Spleen (tissue), 11 donors: ENCODE measurements at regions not wholly inside any gene's neighbourhood (a gene's known extent, or its start where the extent isn't known, plus 50 kb on each side); places are given as distances from the start of the nearest gene placed in this dataset.

ENCODE experiments used
- DNase-seq: peaks from one replicate; pipeline ENCODE4 v3.0.0-alpha.2; 2020
- H3K27ac ChIP-seq, 8 donors: fragments of 200-600 bp; sonication (generic) in 7 of 8; 1 replicate in 4 of 8; 2 replicates in 4 of 8; pipeline versions ENCODE4 v1.5.0 to v1.8.0; 2016 to 2021; ENCODE audit warnings: inconsistent platforms in 4 of 8, mild to moderate bottlenecking in 4 of 8, moderate library complexity in 1 of 8
- H3K27me3 ChIP-seq, 7 donors: fragments of 200-600 bp; sonication (generic) in 6 of 7; replicated peaks in 1 of 7; 1 replicate in 4 of 7; 2 replicates in 3 of 7; pipeline versions ENCODE4 v1.5.0 to v1.8.0; 2016 to 2021; ENCODE audit warnings: inconsistent platforms in 3 of 7, mild to moderate bottlenecking in 1 of 7
- H3K36me3 ChIP-seq, 6 donors: fragments of 200-600 bp; sonication (generic) in 5 of 6; 1 replicate in 4 of 6; 2 replicates in 2 of 6; pipeline versions ENCODE4 v1.5.0 to v1.8.0; 2016 to 2021; ENCODE audit warnings: inconsistent platforms in 2 of 6
- H3K4me1 ChIP-seq, 6 donors: fragments of 200-600 bp; sonication (generic) in 5 of 6; 1 replicate in 3 of 6; 2 replicates in 3 of 6; pipeline versions ENCODE4 v1.5.0 to v1.8.0; 2016 to 2021; ENCODE audit warnings: inconsistent platforms in 3 of 6
- H3K4me3 ChIP-seq, 8 donors: fragments of 200-600 bp; sonication (generic) in 7 of 8; 1 replicate in 4 of 8; 2 replicates in 4 of 8; pipeline versions ENCODE4 v1.5.0 to v1.8.0; 2016 to 2021; ENCODE audit warnings: inconsistent platforms in 4 of 8, mild to moderate bottlenecking in 4 of 8, moderate library complexity in 2 of 8
- H3K9me3 ChIP-seq, 8 donors: fragments of 200-600 bp; sonication (generic) in 7 of 8; 1 replicate in 4 of 8; 2 replicates in 4 of 8; pipeline versions ENCODE4 v1.5.0 to v1.8.0; 2016 to 2021; ENCODE audit warnings: inconsistent platforms in 4 of 8
- POLR2A ChIP-seq, 3 donors: fragments of 450-650 bp; IDR thresholded peaks; one replicate each; pipeline ENCODE4 v1.5.1; 2017; ENCODE audit warnings: antibody characterized with exemption in 3 of 3, mild to moderate bottlenecking in 1 of 3
- POLR2AphosphoS5 ChIP-seq, 3 donors: sonication (generic); formaldehyde crosslinking; IDR thresholded peaks; one replicate each; pipeline ENCODE4 v1.5.1; 2017; ENCODE audit warnings: antibody characterized with exemption in 3 of 3
- WGBS, 5 donors: extraction: QIAGEN DNeasy Blood & Tissue Kit in 3 of 5; methylation state at CpG; one replicate each; pipeline versions ENCODE4 v1.1.5 to v1.1.7; 2013 to 2018; 5-methylcytosine and 5-hydroxymethylcytosine counted together
- intact Hi-C: fragments of 100-400 bp; cut with DNase I; formaldehyde crosslinking; loops from one replicate; pipeline ENCODE4 v1.15.0; 2023; ENCODE audit warnings: low total_unique reads
- TF ChIP-seq, protein P1 (sequence below), 11 experiments: fragments of 200-600 bp in 7 of 11; fragments of 450-650 bp in 4 of 11; sonication (generic) in 4 of 11; IDR thresholded peaks in 8 of 11; conservative IDR thresholded peaks in 3 of 11; 1 replicate in 7 of 11; 2 replicates in 4 of 11; pipeline versions ENCODE4 v1.4.0 to v1.8.0; 2016 to 2021; ENCODE audit warnings: antibody characterized with exemption in 11 of 11, inconsistent platforms in 4 of 11, mild to moderate bottlenecking in 1 of 11
- donor health status: healthy with polysubstance abuse.
- donor health status: DM: no; HTN: no; CAD: no; lungs with moderate emphysema.
- donor health status: DM: no; HTN: no; CAD: no.
- donor health status: Bipolar disorder and iron deficiency.
- donor health status: healthy.
- donor health status: DM: no; HTN: no; CAD: no.
- donor health status: DM: yes; HTN: yes; CAD: no.

GRCh38 chr20:43294031-43294430 is 104.3 kb upstream of the PTPRT start:
- Histone ChIP-seq H3K27me3 (peaks cover 0 to 5% (median 0%) of the 10 kb centered on the region in 7 donors), H3K27ac (no peak overlapping the region), H3K4me3 (no peak overlapping the region), H3K36me3 (no peaks in the 10 kb centered on the region), H3K9me3 (peaks cover 0 to 25% (median 6%) of the 10 kb centered on the region in 8 donors), H3K4me1 (no peaks in the 10 kb centered on the region)
- 68 to 87% (median 85%) methylated on average over 4 of the region's 4 CpGs for WGBS, 5 donors
- intact Hi-C loops, result no loop called here
- TF ChIP-seq POLR2A (IDR thresholded peaks at IDR 0.05) (no peak), POLR2AphosphoS5 (IDR thresholded peaks at IDR 0.05) (no peak)
- TF ChIP-seq, protein P1, sequence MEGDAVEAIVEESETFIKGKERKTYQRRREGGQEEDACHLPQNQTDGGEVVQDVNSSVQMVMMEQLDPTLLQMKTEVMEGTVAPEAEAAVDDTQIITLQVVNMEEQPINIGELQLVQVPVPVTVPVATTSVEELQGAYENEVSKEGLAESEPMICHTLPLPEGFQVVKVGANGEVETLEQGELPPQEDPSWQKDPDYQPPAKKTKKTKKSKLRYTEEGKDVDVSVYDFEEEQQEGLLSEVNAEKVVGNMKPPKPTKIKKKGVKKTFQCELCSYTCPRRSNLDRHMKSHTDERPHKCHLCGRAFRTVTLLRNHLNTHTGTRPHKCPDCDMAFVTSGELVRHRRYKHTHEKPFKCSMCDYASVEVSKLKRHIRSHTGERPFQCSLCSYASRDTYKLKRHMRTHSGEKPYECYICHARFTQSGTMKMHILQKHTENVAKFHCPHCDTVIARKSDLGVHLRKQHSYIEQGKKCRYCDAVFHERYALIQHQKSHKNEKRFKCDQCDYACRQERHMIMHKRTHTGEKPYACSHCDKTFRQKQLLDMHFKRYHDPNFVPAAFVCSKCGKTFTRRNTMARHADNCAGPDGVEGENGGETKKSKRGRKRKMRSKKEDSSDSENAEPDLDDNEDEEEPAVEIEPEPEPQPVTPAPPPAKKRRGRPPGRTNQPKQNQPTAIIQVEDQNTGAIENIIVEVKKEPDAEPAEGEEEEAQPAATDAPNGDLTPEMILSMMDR (IDR thresholded peaks at IDR 0.05 in 8 of 11, conservative IDR thresholded peaks at IDR 0.05 in 3 of 11), result no peak
- no peak for DNase-seq

GRCh38 chr20:43293068-43293786 is 103.5 kb upstream of the PTPRT start:
- no peak for DNase-seq
- H3K27me3 ChIP-seq, result peaks cover 0 to 5% (median 0%) of the 10 kb centered on the region in 7 donors
- H3K4me1 ChIP-seq, result no peaks in the 10 kb centered on the region
- no peak overlapping the region for H3K4me3 ChIP-seq
- no peak overlapping the region for H3K27ac ChIP-seq
- intact Hi-C loops, result no loop called here
- H3K9me3 ChIP-seq, result peaks cover 0 to 25% (median 6%) of the 10 kb centered on the region in 8 donors
- H3K36me3 ChIP-seq, result no peaks in the 10 kb centered on the region
- TF ChIP-seq POLR2AphosphoS5 (IDR thresholded peaks at IDR 0.05) (no peak), POLR2A (IDR thresholded peaks at IDR 0.05) (no peak)
- TF ChIP-seq, protein P1 (IDR thresholded peaks at IDR 0.05 in 8 of 11, conservative IDR thresholded peaks at IDR 0.05 in 3 of 11), result no peak
- WGBS, 5 donors, result 79 to 92% (median 88%) methylated on average over 11 of the region's 11 CpGs

- no peaks in the 10 kb centered on the region for H3K4me1 ChIP-seq
- H3K36me3 ChIP-seq, result no peaks in the 10 kb centered on the region
- peaks cover 0 to 5% (median 0%) of the 10 kb centered on the region in 7 donors for H3K27me3 ChIP-seq
- intact Hi-C loops, result no loop called here
- no peak for TF ChIP-seq POLR2AphosphoS5 (IDR thresholded peaks at IDR 0.05)
- no peak for TF ChIP-seq POLR2A (IDR thresholded peaks at IDR 0.05)
- TF ChIP-seq, protein P1 (IDR thresholded peaks at IDR 0.05 in 8 of 11, conservative IDR thresholded peaks at IDR 0.05 in 3 of 11), result no peak
- peaks cover 0 to 23% (median 4%) of the 10 kb centered on the region in 8 donors for H3K9me3 ChIP-seq
- no peak overlapping the region for H3K27ac ChIP-seq
- 72 to 83% (median 79%) methylated on average over 3 of the region's 3 CpGs for WGBS, 5 donors
- DNase-seq, result no peak
- no peak overlapping the region for H3K4me3 ChIP-seq
Observed at GRCh38 chr20:43292222-43292621, 102.5 kb upstream of the PTPRT start.

GRCh38 chr20:43287637-43288036 is 97.9 kb upstream of the PTPRT start:
- intact Hi-C loops, result no loop called here
- H3K27me3 ChIP-seq, result peaks cover 0 to 25% (median 0%) of the 10 kb centered on the region in 7 donors
- no peak overlapping the region for H3K27ac ChIP-seq
- H3K4me1 ChIP-seq, result no peaks in the 10 kb centered on the region
- no peak overlapping the region for H3K4me3 ChIP-seq
- no peak for DNase-seq
- WGBS, 5 donors, result 54 to 81% (median 70%) methylated on average over 2 of the region's 2 CpGs
- H3K9me3 ChIP-seq, result no peaks in the 10 kb centered on the region
- no peaks in the 10 kb centered on the region for H3K36me3 ChIP-seq
- TF ChIP-seq POLR2AphosphoS5 (IDR thresholded peaks at IDR 0.05) (no peak), POLR2A (IDR thresholded peaks at IDR 0.05) (no peak)
- TF ChIP-seq, protein P1 (IDR thresholded peaks at IDR 0.05 in 8 of 11, conservative IDR thresholded peaks at IDR 0.05 in 3 of 11), result no peak
